K562 (cell line): ENCODE measurements at regions not wholly inside any gene's neighbourhood (a gene's known extent, or its start where the extent isn't known, plus 50 kb on each side); places are given as distances from the start of the nearest gene placed in this dataset.

Experiments used
- BRCA1 ChIP-seq, 2 experiments: fragments of 450-650 bp in 1 of 2; sonication (generic) in 1 of 2; formaldehyde crosslinking in 1 of 2; IDR thresholded peaks; 2 replicates each; pipeline versions ENCODE4 v1.5.0 to v1.6.1; 2017 to 2020; ENCODE audit warnings: mild to moderate bottlenecking in 1 of 2, missing genetic modification reagents in 1 of 2
- CTCF ChIP-seq, 3 experiments: IDR thresholded peaks in 2 of 3; conservative IDR thresholded peaks in 1 of 3; 2 replicates each; pipeline ENCODE4 v1.5.1; 2011 to 2012; ENCODE audit warnings: low read length in 3 of 3, mild to moderate bottlenecking in 3 of 3, control low read depth in 2 of 3, improper control_type of control experiment in 1 of 3, inconsistent platforms in 1 of 3, low read depth in 1 of 3, mixed read lengths in 1 of 3, moderate library complexity in 1 of 3; ENCODE audit not compliant: insufficient read depth in 2 of 3
- MYC ChIP-seq, 2 experiments: fragments of 250-450 bp in 1 of 2; sonication (Bioruptor Pico) in 1 of 2; IDR thresholded peaks; 2 replicates each; pipeline versions ENCODE4 v1.5.1 to v1.6.1; 2012 to 2021; ENCODE audit warnings: low read depth in 2 of 2, borderline replicate concordance in 1 of 2, improper control_type of control experiment in 1 of 2, low read length in 1 of 2, mild to moderate bottlenecking in 1 of 2, moderate library complexity in 1 of 2
- PHB2 ChIP-seq: fragments of 450-650 bp; IDR thresholded peaks from 2 replicates; pipeline ENCODE4 v1.6.1; 2017; ENCODE audit warnings: low read depth
- SIN3A ChIP-seq, 2 experiments: fragments of 150-350 bp in 1 of 2; IDR thresholded peaks; 2 replicates each; pipeline ENCODE4 v1.6.1; 2011 to 2016; ENCODE audit warnings: borderline replicate concordance in 2 of 2, low read depth in 2 of 2, low read length in 2 of 2, mild to moderate bottlenecking in 2 of 2, moderate library complexity in 2 of 2; ENCODE audit not compliant: control insufficient read depth in 1 of 2
- SIX5 ChIP-seq, 2 experiments: IDR thresholded peaks; 2 replicates each; pipeline ENCODE4 v1.6.1; 2011; ENCODE audit warnings: low read length in 2 of 2, borderline replicate concordance in 1 of 2, low read depth in 1 of 2, mild to moderate bottlenecking in 1 of 2, moderate library complexity in 1 of 2; ENCODE audit not compliant: insufficient read depth in 1 of 2
- TF ChIP-seq, protein P1 (sequence below): fragments of 450-650 bp; IDR thresholded peaks from 2 replicates; pipeline ENCODE4 v1.6.1; 2017; ENCODE audit warnings: antibody characterized with exemption, mild to moderate bottlenecking
- TF ChIP-seq, protein P2 (sequence below): sonication (generic); formaldehyde crosslinking; IDR thresholded peaks from 2 replicates; pipeline ENCODE4 v1.8.1; 2023; ENCODE audit warnings: mild to moderate bottlenecking, missing genetic modification reagents

DNA sequence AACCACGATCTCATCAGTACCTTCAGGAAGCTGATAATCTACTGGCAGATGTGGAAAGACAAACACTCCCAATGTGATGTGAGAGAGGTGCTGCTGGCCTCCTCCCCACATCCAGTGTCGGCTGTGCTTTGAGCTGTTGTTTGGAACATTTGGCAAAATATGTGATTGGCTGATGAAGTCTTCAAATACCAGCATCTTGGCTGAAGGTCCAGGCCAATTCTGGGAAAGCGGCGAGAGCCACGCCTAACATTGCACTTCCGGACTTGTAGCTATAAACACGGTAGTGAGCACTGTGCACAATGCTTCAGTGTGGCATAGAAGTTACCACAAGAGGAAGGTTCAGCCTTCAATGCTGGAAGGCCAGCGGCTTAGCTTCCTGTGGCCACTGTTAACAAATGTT lies 198.8 kb downstream of the DCDC2C start:
- TF ChIP-seq BRCA1 (IDR thresholded peaks at IDR 0.05) (no peak), BRCA1 (CRISPR knock-in tag; IDR thresholded peaks at IDR 0.05) (no peak), MYC (IDR thresholded peaks at IDR 0.05; ENCODE audit: low read depth, low read length) (no peak), MYC (CRISPR knock-in tag; IDR thresholded peaks at IDR 0.05; ENCODE audit: borderline replicate concordance, low read depth) (no peak), SIX5 (IDR thresholded peaks at IDR 0.05; ENCODE audit: borderline replicate concordance in 1 of 2, insufficient read depth in 1 of 2, low read depth in 1 of 2, low read length in 2 of 2) (no peak), CTCF (IDR thresholded peaks at IDR 0.05 in 2 of 3, conservative IDR thresholded peaks at IDR 0.05 in 1 of 3; ENCODE audit: insufficient read depth in 2 of 3, low read depth in 1 of 3, low read length in 3 of 3) (no peak), SIN3A (IDR thresholded peaks at IDR 0.05; ENCODE audit: borderline replicate concordance in 2 of 2, control insufficient read depth in 1 of 2, low read depth in 2 of 2, low read length in 2 of 2) (no peak), PHB2 (no peak)
- TF ChIP-seq, protein P1, sequence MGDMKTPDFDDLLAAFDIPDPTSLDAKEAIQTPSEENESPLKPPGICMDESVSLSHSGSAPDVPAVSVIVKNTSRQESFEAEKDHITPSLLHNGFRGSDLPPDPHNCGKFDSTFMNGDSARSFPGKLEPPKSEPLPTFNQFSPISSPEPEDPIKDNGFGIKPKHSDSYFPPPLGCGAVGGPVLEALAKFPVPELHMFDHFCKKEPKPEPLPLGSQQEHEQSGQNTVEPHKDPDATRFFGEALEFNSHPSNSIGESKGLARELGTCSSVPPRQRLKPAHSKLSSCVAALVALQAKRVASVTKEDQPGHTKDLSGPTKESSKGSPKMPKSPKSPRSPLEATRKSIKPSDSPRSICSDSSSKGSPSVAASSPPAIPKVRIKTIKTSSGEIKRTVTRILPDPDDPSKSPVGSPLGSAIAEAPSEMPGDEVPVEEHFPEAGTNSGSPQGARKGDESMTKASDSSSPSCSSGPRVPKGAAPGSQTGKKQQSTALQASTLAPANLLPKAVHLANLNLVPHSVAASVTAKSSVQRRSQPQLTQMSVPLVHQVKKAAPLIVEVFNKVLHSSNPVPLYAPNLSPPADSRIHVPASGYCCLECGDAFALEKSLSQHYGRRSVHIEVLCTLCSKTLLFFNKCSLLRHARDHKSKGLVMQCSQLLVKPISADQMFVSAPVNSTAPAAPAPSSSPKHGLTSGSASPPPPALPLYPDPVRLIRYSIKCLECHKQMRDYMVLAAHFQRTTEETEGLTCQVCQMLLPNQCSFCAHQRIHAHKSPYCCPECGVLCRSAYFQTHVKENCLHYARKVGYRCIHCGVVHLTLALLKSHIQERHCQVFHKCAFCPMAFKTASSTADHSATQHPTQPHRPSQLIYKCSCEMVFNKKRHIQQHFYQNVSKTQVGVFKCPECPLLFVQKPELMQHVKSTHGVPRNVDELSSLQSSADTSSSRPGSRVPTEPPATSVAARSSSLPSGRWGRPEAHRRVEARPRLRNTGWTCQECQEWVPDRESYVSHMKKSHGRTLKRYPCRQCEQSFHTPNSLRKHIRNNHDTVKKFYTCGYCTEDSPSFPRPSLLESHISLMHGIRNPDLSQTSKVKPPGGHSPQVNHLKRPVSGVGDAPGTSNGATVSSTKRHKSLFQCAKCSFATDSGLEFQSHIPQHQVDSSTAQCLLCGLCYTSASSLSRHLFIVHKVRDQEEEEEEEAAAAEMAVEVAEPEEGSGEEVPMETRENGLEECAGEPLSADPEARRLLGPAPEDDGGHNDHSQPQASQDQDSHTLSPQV, result no peak
- TF ChIP-seq, protein P2, sequence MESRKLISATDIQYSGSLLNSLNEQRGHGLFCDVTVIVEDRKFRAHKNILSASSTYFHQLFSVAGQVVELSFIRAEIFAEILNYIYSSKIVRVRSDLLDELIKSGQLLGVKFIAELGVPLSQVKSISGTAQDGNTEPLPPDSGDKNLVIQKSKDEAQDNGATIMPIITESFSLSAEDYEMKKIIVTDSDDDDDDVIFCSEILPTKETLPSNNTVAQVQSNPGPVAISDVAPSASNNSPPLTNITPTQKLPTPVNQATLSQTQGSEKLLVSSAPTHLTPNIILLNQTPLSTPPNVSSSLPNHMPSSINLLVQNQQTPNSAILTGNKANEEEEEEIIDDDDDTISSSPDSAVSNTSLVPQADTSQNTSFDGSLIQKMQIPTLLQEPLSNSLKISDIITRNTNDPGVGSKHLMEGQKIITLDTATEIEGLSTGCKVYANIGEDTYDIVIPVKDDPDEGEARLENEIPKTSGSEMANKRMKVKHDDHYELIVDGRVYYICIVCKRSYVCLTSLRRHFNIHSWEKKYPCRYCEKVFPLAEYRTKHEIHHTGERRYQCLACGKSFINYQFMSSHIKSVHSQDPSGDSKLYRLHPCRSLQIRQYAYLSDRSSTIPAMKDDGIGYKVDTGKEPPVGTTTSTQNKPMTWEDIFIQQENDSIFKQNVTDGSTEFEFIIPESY (CRISPR knock-in tag), result no peak
